Kidney (tissue), 13 donors: ENCODE measurements at regions not wholly inside any gene's neighbourhood (a gene's known extent, or its start where the extent isn't known, plus 50 kb on each side); places are given as distances from the start of the nearest gene placed in this dataset.

ENCODE experiments used
- DNase-seq, 5 donors: peaks; one replicate each; pipeline ENCODE4 v3.0.0-alpha.2; 2013 to 2020
- FAIRE-seq: peaks from 2 replicates; lab custom pipeline; 2012; peaks lifted over from hg19 to GRCh38; lab: Jason Lieb, UNC
- H3K27ac ChIP-seq, 2 donors: one replicate each; pipeline ENCODE4 v1.7.0; 2013; ENCODE audit warnings: low read depth in 2 of 2, low read length in 2 of 2, inconsistent platforms in 1 of 2
- H3K27me3 ChIP-seq: one replicate; pipeline ENCODE4 v1.7.1; 2013; ENCODE audit warnings: low read length, inconsistent platforms; ENCODE audit not compliant: control insufficient read depth, insufficient read depth
- H3K36me3 ChIP-seq, 3 donors: one replicate each; pipeline versions ENCODE4 v1.7.0 to v1.7.1; 2013; ENCODE audit warnings: low read length in 3 of 3, control low read depth in 1 of 3, inconsistent platforms in 1 of 3; ENCODE audit not compliant: insufficient read depth in 3 of 3, control insufficient read depth in 2 of 3
- H3K4me1 ChIP-seq, 3 donors: one replicate each; pipeline versions ENCODE4 v1.7.0 to v1.7.1; 2013; ENCODE audit warnings: low read length in 3 of 3, inconsistent platforms in 1 of 3, low read depth in 1 of 3; ENCODE audit not compliant: control insufficient read depth in 2 of 3, insufficient read depth in 2 of 3
- H3K4me3 ChIP-seq, 3 donors: one replicate each; pipeline versions ENCODE4 v1.7.0 to v1.8.1; 2013; ENCODE audit warnings: low read length in 3 of 3, control low read depth in 1 of 3, inconsistent platforms in 1 of 3
- H3K9ac ChIP-seq, 3 donors: one replicate each; pipeline versions ENCODE4 v1.7.0 to v1.7.1; 2013; ENCODE audit warnings: low read length in 3 of 3, control low read depth in 1 of 3, inconsistent platforms in 1 of 3
- H3K9me3 ChIP-seq, 3 donors: one replicate each; pipeline versions ENCODE4 v1.7.0 to v1.7.1; 2013; ENCODE audit warnings: low read length in 3 of 3, control low read depth in 1 of 3, inconsistent platforms in 1 of 3; ENCODE audit not compliant: control insufficient read depth in 2 of 3, insufficient read depth in 1 of 3
- CTCF ChIP-seq: IDR thresholded peaks from 3 replicates; pipeline ENCODE4 v1.5.1; 2012; ENCODE audit warnings: mild to moderate bottlenecking, moderate library complexity, borderline replicate concordance; ENCODE audit not compliant: insufficient read depth; ENCODE audit errors: extremely low read depth
- intact Hi-C: fragments of 100-400 bp; cut with DNase I; formaldehyde crosslinking; loops from one replicate; pipeline ENCODE4 v1.11.1; 2022
- donor health status: control.
- donor health status: control.
- donor health status: control.
- donor health status: control.
- donor health status: control.
- donor health status: DM: yes; HTN: yes; CAD: no.
- donor health status: Normal renal cell carcinoma (clear cell type).

GRCh38 chr12:90401185-90401584 is 553.8 kb downstream of the CCER1 start:
- DNase-seq (no peak), FAIRE-seq (no peak)
- Histone ChIP-seq H3K27me3 (no peaks in the 10 kb centered on the region), H3K9ac (no peak overlapping the region), H3K4me3 (no peak overlapping the region), H3K27ac (no peak overlapping the region), H3K9me3 (peaks cover 0 to 3% (median 0%) of the 10 kb centered on the region in 3 donors), H3K36me3 (no peaks in the 10 kb centered on the region), H3K4me1 (no peaks in the 10 kb centered on the region)
- no peak for TF ChIP-seq CTCF
- intact Hi-C loops: no loop called here

DNA sequence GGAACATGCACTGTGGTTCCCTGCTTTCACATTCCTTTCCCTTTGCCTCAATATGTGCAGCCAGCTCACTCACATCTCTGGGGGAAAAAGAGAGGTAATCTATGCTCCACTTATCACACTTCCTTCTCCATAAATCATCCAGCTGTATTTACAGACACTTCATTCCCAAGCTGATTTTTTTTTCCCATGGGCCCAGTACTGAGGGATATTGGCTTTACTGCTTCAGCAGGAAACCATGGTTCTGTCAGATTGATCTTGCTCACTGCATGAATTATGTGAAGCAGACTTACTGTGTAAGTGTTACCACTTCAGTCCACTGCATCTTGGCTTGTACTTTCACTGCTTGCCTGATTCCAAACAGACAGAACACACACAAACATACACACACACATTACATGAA is 555.6 kb downstream of the CCER1 start:
- TF ChIP-seq CTCF: no peak
- no peak overlapping the region for H3K27ac ChIP-seq
- FAIRE-seq: no peak
- H3K9ac ChIP-seq: no peak overlapping the region
- peaks cover 0 to 5% (median 0%) of the 10 kb centered on the region in 3 donors for H3K9me3 ChIP-seq
- no peaks in the 10 kb centered on the region for H3K4me1 ChIP-seq
- intact Hi-C loops: no loop called here
- H3K4me3 ChIP-seq: no peak overlapping the region
- DNase-seq: peak in 2 of 5 donors; percentile 4 to 30
- no peaks in the 10 kb centered on the region for H3K27me3 ChIP-seq
- H3K36me3 ChIP-seq: no peaks in the 10 kb centered on the region

- Histone ChIP-seq H3K27me3 (no peaks in the 10 kb centered on the region), H3K4me3 (no peak overlapping the region), H3K4me1 (no peaks in the 10 kb centered on the region), H3K27ac (no peak overlapping the region), H3K9ac (no peak overlapping the region), H3K9me3 (peaks cover 0 to 5% (median 0%) of the 10 kb centered on the region in 3 donors), H3K36me3 (no peaks in the 10 kb centered on the region)
- no peak for FAIRE-seq
- intact Hi-C loops: no loop called here
- no peak for TF ChIP-seq CTCF
- no peak for DNase-seq
These were observed 556.6 kb downstream of the CCER1 start for GRCh38 chr12:90398285-90398836.

GRCh38 chr12:90396556-90396955 is 558.4 kb downstream of the CCER1 start:
- Histone ChIP-seq H3K27me3 (no peaks in the 10 kb centered on the region), H3K27ac (no peak overlapping the region), H3K4me1 (no peaks in the 10 kb centered on the region), H3K4me3 (no peak overlapping the region), H3K9me3 (peaks cover 0 to 5% (median 0%) of the 10 kb centered on the region in 3 donors), H3K36me3 (no peaks in the 10 kb centered on the region), H3K9ac (no peak overlapping the region)
- TF ChIP-seq CTCF: no peak
- FAIRE-seq: no peak
- intact Hi-C loops: no loop called here
- no peak for DNase-seq
